Brain microvascular endothelial cell (primary cell): ENCODE measurements at regions not wholly inside any gene's neighbourhood (a gene's known extent, or its start where the extent isn't known, plus 50 kb on each side); places are given as distances from the start of the nearest gene placed in this dataset.

Source experiments
- DNase-seq: peaks from one replicate; pipeline ENCODE4 v3.0.0-alpha.2; 2020
- H3K27ac ChIP-seq: fragments of 250-450 bp; sonication (Bioruptor Pico); 2 replicates; pipeline ENCODE4 v1.5.1; 2020; ENCODE audit warnings: mild to moderate bottlenecking, moderate library complexity
- H3K27me3 ChIP-seq: fragments of 250-450 bp; sonication (Bioruptor Pico); replicated peaks from 2 replicates; pipeline ENCODE4 v1.5.1; 2020; ENCODE audit warnings: mild to moderate bottlenecking
- H3K36me3 ChIP-seq: fragments of 250-450 bp; sonication (Bioruptor Pico); replicated peaks from 2 replicates; pipeline ENCODE4 v1.5.1; 2020; ENCODE audit warnings: mild to moderate bottlenecking
- H3K4me3 ChIP-seq: 2 replicates; pipeline ENCODE4 v1.5.1; 2011; ENCODE audit warnings: low read depth, mild to moderate bottlenecking, control low read depth, low read length, moderate library complexity
- in situ Hi-C: cut with HindIII; loops from 2 replicates; pipeline ENCODE4 v1.10.0; 2017; ENCODE audit warnings: low sequenced_read_pairs, low pct_ligation_motif_present
- TF ChIP-seq, protein P1 (sequence below): IDR thresholded peaks from 2 replicates; pipeline ENCODE4 v1.5.1; 2011; ENCODE audit warnings: low read depth, mild to moderate bottlenecking, moderate library complexity, low read length, control low read depth, inconsistent platforms; ENCODE audit errors: missing control alignments

DNA sequence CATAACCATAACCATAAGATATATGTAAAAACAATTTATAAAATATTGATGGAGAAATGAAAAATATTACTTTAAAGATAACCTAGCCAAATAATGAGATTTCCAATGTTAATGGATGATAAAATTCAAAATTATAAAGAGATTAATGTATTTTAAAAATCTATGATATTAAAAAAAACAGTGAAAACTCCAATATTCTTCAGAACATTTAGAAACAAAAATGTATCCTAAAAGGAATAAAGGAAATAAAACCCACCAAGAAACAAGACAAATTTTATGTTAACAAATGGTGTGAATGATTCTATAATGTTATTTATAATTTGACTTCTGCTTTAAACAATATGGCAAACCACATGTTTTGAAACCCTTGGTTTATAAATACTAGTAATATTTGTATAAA, 1587.8 kb downstream of the PCDH9 start:
- TF ChIP-seq, protein P1, sequence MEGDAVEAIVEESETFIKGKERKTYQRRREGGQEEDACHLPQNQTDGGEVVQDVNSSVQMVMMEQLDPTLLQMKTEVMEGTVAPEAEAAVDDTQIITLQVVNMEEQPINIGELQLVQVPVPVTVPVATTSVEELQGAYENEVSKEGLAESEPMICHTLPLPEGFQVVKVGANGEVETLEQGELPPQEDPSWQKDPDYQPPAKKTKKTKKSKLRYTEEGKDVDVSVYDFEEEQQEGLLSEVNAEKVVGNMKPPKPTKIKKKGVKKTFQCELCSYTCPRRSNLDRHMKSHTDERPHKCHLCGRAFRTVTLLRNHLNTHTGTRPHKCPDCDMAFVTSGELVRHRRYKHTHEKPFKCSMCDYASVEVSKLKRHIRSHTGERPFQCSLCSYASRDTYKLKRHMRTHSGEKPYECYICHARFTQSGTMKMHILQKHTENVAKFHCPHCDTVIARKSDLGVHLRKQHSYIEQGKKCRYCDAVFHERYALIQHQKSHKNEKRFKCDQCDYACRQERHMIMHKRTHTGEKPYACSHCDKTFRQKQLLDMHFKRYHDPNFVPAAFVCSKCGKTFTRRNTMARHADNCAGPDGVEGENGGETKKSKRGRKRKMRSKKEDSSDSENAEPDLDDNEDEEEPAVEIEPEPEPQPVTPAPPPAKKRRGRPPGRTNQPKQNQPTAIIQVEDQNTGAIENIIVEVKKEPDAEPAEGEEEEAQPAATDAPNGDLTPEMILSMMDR = no peak

DNA sequence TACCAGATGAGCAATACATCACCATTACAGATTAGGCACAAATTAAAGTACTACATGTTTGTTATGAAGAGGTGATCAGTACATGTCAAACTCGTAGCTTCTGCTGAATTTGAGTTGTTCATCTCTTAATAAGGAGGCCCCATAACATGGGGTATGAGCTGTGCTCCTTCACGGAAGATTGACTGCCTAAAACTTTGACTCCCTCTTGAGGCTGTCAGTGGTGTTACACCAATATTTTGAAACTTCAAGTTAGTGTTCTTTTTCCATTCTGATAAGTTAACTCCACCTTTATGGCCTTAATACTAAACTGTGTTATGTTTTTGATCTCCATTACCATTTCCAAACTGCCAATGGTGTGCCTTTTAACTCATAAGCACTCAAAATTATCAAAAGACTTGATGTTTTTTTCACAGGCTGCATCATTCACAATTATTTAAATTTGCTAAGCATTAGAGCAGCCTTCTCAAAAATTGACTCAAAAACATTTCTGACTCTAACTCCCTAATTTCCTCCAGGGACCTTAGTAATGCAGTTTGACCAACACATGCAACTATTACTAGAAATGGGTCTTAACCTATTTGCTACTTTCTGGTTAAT, 1591.5 kb downstream of the PCDH9 start:
- Histone ChIP-seq H3K4me3 (no peak overlapping the region), H3K36me3 (no peaks in the 10 kb centered on the region), H3K27me3 (no peaks in the 10 kb centered on the region), H3K27ac (no peak overlapping the region)
- in situ Hi-C loops = no loop called here
- DNase-seq = peak; percentile 42
- TF ChIP-seq, protein P1 = peak; percentile 77

More for the DNA sequence above, 1587.8 kb downstream of the PCDH9 start:
- Histone ChIP-seq H3K27me3 (no peaks in the 10 kb centered on the region), H3K4me3 (no peak overlapping the region), H3K27ac (no peak overlapping the region), H3K36me3 (no peaks in the 10 kb centered on the region)
- DNase-seq = no peak
- in situ Hi-C loops = no loop called here

DNA sequence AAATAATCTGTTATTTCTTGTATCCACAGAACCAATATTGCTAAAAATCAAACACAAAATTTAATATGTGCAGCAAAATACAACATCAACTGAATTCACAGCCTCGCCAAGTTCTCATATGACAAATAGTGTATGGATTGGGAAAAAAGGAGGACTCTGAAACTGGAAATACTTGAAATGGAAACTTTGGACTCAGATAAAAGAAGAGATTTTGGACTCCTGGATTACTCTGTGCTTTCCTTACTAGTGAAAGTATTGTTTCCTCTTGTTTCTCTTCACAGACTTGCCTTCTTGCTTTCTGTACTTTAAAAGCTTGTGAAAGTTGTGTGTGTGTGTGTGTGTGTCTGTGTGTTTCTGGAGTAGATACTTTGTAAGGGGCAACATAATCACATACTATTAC, 1596.3 kb downstream of the PCDH9 start:
- no peaks in the 10 kb centered on the region for H3K36me3 ChIP-seq
- DNase-seq = no peak
- no peak overlapping the region for H3K27ac ChIP-seq
- in situ Hi-C loops = no loop called here
- no peaks in the 10 kb centered on the region for H3K27me3 ChIP-seq
- TF ChIP-seq, protein P1 = no peak
- no peak overlapping the region for H3K4me3 ChIP-seq

DNA sequence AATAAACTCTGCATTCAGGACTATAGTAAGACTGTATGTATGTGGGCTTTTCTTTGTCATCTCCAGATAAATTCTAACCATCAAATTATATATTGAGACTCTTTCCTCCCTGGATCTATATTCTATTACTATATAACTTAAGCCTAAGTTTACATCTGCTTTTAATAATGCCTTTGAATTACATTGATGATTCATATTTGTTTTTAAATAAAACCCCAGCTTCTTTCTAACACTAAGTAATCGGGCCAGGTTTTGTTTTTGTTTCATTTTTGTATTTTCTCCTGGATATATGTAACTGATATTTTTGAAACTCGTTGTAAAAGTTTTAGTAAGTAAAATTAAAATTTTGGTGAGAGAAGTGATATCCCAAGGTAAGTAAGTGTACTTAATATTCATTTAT, 1599.1 kb downstream of the PCDH9 start:
- Histone ChIP-seq H3K4me3 (no peak overlapping the region), H3K36me3 (no peaks in the 10 kb centered on the region), H3K27me3 (no peaks in the 10 kb centered on the region), H3K27ac (no peak overlapping the region)
- TF ChIP-seq, protein P1 = no peak
- no peak for DNase-seq
- in situ Hi-C loops = no loop called here

DNA sequence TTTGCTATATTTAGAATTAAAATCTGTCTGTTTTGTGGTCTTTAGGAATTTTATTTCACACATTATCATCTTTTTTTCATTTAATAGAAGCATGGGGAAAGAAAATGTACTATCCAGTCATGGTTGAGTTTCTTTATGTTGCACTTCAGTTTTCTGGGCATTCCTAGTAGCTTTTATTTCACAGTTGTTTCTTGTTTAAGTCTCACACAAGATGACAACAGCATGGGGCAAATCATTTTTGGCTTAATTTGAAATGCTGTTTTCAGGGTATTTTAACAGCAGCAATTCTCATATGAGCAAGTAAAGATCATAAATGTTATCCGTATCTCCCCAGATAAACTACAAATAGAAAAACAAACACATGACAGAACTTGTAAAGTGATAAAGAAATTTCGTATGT, 1600.2 kb downstream of the PCDH9 start:
- in situ Hi-C loops = no loop called here
- TF ChIP-seq, protein P1 = no peak

DNA sequence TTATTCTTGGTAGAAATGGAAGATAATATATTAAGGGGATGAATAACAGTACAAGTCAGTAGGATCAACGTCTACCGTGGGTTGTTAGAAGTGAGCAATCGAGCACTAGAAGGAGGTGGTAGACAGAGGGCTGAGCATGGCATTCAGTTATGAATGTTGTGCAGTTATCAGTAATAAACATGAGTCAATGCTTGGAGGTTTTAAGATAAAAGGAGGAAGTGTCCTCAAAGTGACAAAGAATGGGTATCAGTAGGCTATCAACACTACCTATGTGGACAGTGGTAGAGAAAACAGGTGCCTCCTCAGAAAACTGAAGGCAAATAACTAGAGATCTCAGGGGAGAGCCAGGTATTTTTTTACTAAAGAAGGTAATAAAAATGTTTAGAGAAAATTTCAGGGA, 1607.0 kb downstream of the PCDH9 start:
- in situ Hi-C loops = no loop called here

More for the DNA sequence above, 1600.2 kb downstream of the PCDH9 start:
- Histone ChIP-seq H3K27me3 (no peaks in the 10 kb centered on the region), H3K4me3 (no peak overlapping the region), H3K36me3 (no peaks in the 10 kb centered on the region), H3K27ac (no peak overlapping the region)
- DNase-seq = no peak

More for the DNA sequence above, 1607.0 kb downstream of the PCDH9 start:
- DNase-seq = no peak
- H3K27me3 ChIP-seq = no peaks in the 10 kb centered on the region
- H3K4me3 ChIP-seq = no peak overlapping the region
- no peaks in the 10 kb centered on the region for H3K36me3 ChIP-seq
- no peak overlapping the region for H3K27ac ChIP-seq
- TF ChIP-seq, protein P1 = no peak
